CD4-positive, alpha-beta T cell treated with Interleukin-4 for 4 hours (primary cell): ENCODE measurements at regions not wholly inside any gene's neighbourhood (a gene's known extent, or its start where the extent isn't known, plus 50 kb on each side); places are given as distances from the start of the nearest gene placed in this dataset.
A peak's percentile ranks its signal among the peaks of the same experiment; 100 is the strongest.
"Not testable (repeated sequence)": the region's sequence is repeated elsewhere in the genome, so short reads cannot be mapped to it uniquely, and the experiment has no call there.

Source experiments
- DNase-seq: peaks from one replicate; pipeline ENCODE4 v3.0.0-alpha.2; 2020

DNA sequence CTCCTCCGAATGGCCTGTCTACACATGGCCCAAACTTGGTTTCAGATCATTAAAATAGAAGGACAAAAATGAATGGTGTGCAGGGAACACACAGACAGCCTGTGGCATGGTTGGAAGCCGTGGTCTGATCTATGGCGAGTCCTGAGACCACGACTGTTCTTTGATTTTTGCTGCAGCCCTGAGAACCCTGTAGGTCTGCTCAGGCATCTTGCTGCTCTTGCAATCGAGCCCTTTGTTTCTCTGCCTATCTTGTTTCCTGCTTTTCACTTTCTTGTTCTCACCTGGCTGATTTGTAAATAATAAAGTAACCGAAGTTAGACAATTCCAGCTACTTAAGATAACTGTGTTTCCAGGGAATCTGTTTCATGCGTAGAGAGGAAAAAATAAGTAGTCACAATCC, 54.1 kb upstream of the NBPF9 start:
- DNase-seq = peak; percentile 5

DNA sequence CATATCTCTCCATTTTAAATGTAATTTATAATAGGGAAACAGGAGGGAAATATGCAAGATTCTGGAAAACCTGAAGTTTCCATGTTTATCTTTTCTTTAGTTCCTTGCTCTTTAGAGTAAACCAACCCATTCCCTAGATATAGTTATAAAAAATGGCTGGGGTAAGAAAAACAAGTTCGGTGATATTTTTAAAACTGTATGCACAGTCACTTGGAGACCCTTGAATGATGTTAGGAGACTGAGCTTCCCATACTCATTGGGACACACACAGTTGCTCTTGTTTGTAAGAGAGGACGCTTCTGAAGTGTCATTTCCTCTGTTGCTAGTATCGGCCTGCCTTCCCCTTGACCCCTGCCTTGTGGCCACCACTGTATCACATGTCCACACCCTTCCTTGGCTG, 55.0 kb upstream of the NBPF9 start:
- not testable (repeated sequence) for DNase-seq

DNA sequence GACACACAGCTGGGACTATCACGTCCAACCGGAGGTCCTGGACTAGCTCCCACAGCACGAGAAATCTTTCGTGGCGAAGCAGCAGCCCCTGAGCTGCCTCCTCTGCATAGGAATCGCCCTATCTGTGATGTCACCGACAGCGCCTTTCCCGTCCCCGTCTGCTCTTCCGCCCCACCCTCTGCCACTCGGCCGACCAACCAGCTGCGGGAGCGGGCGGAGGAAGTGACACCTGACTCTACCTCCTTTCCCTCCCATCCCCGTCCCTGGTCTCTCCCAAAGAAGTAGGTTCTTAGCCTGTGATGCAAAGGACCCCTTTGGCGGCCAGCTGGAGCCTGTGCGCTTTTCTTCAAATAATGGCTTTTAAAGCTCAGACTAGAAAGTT, 59.7 kb upstream of the NBPF9 start:
- not testable (repeated sequence) for DNase-seq

DNA sequence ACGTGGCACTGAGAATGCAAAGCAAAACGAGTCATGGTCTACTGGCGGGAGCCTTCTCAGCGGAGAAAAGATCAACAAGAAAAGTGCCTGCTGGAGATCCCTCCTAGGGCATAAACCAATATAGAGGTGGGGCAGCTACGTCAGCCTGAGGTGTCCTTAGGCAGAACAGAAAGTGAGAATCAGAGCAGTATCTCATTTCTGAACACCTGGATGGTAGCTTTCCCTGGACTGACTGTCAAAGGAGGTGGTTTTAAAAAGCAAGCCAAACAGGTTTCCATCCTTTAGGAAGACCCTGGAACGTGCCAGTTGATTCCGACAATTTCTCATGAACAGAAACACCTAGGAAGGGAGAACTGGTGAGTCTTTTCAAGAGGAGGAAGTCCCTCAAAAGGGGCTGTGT, 71.4 kb upstream of the NBPF9 start:
- peak; percentile 51 for DNase-seq

DNA sequence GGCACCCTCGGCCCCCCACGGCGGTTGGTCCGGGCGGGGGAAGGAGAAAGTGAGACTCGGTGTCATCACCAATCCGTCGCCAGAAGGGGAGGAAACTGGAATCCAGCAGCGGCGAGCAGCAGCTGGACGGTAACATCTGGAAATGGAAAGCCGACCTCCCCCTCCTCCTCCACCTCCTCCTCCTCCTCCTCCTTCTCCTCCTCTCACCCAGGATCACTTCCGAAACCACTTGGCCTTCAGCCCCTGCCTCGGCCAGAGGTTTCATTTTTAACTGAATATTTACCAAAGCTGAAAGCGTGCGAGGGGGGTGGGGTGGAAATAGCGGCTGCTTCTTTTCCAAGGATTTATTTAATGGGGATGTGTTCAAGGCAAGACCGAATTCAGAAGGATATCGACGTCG, 72.5 kb upstream of the NBPF9 start:
- DNase-seq = peak; percentile 27

DNA sequence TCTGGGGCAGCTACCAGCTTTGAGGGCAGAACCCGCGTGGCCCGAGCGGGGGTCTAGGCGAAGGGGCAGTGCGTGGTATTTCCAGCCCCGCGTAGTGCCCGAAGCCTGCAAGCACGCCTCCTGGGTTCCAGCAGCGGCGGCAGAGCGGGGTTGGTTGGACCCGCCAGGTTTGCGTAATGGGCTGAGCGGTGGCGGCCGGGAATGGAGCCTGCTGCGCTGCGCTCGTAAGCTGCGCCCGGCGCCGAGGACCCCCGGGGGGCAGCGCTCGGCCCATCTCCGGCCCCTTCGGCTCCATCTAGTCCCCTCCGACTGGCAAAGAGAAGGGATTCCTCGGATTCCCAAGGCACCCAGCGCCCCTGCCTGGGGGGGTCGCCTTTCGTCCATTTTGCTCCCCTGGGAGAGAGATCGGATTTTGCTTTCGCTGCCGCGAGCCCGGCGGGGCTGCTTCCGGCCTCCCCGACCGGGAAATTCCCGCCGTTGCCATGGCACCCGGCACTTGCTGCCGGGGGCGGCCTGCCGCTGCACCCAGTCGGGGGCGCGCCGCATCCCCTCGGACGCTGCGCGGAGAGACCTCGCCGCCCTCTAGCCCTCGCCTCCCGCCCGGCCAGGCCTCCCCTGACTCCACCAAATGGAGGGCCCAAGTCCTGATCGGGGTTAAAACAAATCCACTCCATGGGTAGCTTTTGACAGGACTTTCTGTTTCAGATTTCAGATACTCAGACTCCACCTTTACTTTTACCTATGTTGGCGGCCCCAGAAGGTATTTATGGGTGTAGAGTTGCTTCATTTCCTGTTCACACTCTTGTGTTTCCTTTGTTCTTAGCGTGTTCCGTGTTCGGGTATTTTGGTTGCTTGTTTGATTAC, 73.3 kb upstream of the NBPF9 start:
- DNase-seq = peak; percentile 68

DNA sequence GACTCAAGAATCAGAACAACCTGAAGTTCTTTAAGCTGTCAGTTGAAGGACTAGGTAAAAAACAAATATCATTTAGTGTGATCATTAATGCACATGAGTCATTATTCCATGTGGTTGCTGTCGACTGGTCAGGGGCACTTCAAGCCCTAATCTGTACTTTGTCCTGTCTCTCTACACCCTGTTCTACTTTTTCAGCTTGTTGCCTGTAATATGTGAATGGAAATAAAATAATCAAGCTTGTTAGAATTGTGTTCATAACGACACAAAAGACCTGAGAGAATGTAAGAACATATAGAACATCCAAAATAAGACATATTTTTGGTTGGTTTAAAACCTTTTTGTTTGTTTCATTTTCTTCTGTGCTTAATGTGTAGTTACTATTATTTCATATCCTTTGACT, 87.4 kb upstream of the NBPF9 start:
- not testable (repeated sequence) for DNase-seq

DNA sequence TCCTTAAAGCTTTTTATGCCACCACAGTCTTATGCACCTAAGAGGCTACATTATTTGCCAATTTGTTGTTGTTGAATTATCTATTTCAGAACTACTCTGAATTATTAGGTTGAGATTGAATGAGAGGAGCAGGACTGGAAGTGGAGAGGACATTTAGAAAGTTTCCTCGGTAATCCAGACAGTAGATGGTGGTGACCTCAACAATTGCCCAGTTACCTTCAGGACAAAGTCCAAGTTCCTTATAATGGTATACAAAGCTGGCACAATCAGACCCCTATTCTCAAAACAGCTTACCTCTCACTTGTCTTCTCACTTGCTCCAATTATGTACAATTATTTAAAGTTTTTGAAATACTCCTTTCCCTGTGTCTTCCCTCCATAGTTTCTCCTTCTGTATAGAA, 93.3 kb upstream of the NBPF9 start:
- not testable (repeated sequence) for DNase-seq

DNA sequence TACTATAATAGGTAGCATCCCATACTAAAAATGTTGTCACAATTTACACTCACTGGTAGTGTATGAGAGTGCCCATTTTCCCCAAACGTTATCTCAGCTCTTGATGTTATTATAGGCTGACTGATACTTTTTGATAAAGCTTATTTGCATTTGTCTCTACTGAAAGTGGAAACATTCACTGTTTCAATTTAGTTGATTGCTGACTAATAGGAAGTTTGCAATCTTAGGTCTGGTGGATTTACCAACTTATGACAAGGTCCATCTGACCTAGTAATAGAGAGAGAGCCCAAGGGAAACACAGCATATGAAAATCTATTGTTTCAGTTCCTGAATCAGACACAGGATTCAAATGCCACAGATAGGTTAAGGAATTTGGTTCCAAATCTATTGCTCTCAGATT, 97.2 kb upstream of the NBPF9 start:
- not testable (repeated sequence) for DNase-seq

DNA sequence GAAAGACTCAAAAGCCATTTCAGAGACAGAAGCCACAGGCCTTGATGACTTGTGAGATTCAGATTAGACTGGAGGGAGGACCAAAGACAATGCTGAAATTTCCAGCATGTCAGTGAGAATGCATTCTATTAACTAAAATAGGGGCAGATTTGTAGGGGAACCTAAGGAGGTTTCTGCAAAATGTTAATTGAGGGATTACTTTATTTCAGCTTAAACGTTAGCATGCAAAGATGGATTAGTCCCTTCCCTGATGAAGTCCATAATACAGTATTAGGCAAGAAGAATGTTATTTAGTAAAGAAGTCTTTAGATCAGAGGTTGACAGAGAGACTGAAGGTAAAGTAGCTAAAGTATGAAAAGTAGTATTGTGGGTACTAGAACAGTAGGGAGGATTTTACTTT, 98.9 kb upstream of the NBPF9 start:
- DNase-seq = not testable (repeated sequence)

DNA sequence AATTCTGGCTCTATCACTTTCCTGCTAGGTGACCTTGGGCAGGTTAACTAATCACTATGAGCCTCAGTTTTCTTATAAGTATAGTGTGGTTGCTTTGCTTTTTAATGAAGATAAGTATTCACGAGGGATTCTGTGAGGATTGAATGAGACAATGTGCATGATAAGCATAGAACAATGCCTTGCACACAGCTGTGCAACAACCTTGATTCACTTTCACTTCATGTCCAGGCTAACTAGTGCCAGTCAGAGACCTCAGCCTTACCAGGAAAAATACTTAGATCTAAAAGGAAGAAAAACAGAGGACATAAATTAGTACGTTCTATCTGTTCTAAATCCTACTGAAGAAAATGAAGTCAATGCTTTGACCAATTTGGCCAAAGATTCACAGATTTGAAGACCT, 101.0 kb upstream of the NBPF9 start:
- DNase-seq = not testable (repeated sequence)

DNA sequence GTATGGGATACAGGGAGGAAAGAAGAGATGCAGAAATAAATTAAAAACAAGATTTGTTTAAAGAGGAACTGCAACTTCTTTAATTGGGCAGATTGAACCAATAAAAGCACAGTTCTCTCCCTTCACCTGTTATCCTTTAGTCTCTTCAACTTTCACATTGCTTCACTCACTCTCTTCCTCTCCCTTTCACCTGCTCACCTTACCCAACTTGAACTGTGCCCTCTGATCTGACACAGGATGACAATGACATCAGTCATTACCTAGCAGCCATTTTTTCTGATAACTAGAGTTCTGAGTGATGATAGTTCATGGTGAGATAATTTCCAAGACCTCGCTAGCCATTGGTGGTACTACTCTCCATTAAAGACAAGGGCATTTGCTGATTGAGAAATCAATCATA, 105.5 kb upstream of the NBPF9 start:
- DNase-seq = not testable (repeated sequence)

DNA sequence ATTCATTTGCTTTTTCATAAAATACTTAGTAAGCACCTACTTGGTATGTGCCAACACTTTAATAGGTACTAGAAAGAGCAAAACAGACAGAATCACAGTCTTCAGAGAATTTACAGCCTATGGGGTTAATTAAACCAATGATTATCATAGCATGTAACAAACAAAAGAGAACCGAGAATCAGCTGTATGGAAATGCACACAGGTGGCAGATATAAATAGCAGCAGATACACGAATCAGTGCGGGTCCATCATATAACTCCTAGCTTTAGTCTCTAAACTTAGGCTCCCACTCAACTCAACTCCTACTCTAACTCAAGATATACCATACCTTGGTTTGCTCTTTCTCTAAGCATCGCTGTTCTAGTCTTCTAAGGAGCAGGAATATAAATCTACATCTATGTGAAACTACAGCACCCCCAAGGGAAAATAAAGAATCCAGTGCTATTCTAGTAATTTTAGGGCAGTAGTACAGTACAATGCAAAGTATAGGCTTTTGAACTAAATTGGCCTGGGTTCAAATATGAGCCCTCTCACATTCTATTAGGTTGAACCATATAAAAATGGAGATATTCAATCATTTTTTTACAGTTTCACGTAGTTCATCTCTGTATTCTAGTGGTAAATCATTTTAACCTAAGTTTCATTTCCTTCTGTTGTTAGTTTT, 108.5 kb upstream of the NBPF9 start:
- DNase-seq = not testable (repeated sequence)

DNA sequence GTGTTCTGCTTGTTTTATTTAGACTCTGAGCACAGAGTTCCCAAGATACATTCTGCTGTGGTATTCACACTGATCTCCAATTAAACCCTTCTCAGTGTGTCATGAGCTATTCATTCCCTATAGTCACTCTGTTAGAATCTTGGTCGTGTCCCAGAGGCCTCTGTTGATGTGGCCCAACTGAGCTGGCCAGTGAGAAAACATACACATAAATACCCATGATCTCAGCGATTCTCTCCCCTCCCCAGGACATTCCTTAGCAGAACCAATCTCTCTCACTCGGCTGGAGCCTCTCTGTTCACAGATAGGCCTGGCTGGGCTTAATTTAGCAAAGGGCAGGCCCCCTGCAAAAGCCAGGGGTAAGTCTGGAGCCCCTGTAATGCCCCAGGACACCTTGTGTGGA, 109.6 kb upstream of the NBPF9 start:
- DNase-seq = not testable (repeated sequence)

DNA sequence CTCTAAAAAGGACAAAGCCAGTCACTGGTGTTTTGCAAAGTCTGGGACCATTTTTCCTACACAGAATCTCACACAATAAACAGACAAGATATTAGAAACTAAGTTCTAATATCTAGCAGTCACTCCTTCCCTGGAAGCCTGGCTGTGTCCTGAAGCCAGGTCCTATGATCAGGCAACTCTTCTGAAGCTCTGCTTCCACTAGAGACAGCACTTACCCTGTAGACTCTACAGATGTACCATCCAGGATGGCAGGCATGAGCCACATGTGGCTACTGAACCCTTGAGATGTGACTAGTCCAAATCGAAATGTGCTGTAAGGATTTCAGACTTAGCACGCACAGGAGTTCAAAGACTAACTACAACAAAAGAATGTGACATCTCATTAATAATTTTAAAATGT, 110.3 kb upstream of the NBPF9 start:
- DNase-seq = not testable (repeated sequence)

DNA sequence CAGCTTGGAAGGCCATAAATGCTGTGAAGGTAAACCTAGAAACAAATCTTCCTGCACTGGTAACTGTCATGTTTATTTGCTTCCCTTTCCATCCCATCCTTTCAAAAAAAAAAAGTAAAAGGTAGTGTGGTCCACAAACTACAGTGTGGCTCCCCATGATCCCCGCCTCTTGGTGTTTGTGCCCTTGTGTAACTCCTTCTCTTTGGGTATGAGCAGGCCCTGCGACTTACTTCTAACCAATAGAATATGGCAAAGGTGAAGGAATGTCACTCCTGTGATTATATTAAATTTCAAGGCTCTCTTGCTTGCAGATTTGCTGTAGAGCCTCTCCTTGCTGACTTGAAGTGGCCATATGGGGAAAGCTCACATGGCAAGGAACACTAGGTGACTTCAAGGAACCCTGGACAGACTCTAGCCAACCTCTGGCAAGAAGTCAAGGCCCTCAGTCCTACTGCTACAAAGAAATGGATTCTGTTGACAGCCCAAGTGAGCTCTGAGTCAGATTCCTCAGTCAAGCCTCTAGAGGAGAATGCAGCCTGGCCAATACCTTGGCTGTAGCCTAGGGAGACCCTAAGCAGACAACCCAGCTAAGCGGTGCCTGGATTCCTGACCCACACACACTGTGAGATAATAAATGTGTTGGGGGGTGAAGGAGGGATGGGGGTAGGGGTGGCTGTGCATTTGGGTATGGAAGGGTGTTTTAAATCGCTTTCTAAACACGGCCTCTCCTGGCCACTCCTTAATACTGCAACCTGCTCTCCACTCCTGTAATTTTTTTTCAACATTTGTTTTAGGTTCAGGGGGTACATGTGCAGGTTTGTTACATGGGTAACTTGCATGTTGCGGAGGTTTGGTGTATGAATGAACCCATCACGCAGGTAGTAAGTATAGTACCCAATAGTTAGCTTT, 115.0 kb upstream of the NBPF9 start:
- not testable (repeated sequence) for DNase-seq

DNA sequence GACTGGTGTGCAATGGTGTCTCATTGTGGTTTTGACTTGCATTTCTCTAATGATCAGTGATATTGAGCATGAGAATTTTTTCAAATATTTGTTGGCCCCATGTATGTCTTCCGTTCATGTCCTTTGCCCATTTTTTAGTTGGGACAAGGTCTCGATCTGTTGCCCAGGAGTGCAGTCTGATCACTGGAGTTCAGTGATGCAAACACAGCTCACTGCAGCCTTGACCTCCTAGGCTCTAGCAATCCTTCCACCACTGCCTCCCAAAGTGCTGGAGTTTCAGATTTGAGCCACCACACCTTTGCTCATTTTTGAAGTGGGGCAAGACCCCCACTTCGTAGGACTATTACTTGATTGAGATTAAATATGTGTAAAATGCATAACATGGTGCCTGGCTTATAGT, 116.2 kb upstream of the NBPF9 start:
- DNase-seq = not testable (repeated sequence)

DNA sequence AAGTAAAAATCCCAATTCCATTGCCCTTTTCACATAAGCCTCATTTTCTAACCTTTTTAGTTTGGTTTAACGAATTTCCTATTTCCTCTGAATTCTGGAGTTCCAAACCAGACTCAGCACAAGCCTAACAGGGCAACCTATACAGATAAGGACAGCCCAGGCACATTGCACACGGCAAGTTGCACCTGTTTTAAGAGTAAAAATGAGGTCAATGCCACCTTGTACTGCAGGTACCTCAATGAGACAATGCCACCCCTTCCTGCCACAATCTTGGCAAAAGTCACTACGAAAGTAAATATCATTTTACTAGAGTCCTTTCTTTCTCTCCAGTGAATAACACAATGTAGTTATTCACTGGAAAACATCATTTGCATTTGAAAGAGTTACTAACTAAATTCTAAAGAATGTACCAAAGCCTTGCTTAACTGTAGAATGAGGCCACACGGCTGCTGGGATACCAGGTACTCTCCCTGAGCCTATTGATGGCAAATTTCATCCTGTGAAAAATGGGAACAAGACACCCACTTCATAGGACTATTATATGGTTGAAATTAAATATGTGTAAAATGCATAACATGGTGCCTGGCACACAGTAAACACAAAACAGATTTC, 117.2 kb upstream of the NBPF9 start:
- not testable (repeated sequence) for DNase-seq

DNA sequence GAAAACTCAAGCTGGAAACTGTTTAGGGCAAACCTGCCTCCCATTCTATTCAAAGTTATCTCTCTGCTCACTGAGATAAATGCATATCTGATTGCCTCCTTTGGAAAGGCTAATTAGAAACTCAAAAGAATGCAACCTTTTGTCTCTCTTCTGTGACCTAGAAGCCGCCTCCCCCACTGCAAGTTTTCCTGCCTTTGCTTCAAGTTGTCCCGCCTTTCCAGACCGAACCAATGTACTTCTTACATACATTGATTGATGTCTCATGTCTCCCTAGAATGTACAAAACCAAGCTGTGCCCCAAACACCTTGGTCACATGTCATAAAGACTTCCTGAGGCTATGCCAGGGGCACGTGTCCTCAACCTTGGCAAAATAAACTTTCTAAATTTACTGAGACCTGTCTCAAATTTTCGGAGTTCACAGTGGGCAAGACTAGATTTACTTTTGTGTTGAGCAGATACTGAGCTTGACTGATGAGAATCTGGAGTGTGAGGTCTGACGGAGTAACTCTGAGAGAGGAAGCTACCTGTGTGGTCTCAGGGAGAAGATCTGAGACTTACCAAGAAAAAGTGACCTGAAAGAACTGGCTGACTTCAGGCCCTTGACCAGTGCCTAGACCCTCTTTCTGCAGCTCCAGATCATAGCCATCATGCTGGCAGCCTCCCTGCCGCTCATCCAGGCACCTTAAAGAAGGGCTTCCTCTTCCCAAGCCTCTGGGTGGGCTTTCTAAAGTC, 124.7 kb upstream of the NBPF9 start:
- DNase-seq = not testable (repeated sequence)

DNA sequence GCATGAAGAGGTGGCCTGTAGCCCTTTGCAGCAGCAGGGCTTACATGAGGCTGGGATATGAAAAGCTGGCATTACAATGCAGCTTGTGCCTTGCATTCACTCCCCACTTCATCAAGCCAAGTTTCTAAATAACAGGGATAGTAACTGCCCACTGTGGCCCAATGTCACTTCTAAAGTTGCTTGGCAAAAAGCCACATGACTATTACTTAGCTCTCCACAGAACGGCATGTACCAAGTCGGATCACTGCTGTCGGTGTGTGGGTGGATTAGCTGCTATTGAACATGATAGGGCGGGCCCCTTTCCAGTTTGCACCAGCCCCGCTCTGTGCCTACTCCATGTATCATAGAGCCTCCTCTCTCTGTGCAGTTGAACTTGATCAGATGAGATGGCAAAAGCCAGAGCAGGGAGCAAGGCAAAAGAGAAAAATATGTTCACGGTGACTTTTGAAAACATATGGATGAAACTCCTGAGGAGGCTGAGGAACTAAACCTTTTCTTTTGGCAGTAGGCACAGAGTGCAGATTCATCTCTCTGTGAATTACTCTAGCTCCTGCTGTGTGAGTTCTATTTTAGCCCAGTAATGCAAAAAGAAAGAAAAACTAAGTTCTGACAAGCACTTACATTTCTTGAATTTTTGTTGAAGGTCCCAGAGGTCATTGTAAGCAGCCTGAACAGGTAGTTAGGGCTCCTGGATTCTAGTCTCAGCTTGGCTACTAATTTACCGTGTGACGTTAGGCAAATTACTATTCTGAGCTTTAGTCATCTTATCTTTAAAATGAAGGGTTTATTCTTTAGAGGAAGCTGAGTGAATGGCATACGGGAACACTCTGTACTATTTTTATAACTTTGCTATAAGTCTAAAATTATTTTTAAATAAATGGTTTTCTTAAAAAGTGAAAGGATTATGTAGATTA, 125.6 kb upstream of the NBPF9 start:
- not testable (repeated sequence) for DNase-seq

DNA sequence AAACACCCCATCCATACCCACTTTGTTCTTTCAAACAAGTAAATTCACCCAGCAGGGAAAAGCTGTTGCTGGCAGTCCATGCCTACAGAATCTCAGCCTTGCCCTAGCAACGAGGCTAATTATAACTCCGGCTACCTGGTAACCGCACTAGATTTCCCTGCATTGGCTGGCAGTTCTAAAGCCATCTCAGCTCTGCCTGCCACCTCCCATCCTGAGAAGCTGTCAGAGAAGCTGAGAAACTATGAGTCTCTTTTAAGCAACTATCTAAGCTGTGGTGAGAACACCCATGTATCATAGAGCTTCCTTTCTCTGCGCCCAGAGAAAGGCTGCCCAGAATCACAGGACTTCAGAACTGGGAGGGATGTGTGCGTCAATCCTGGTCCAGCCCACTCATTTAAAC, 126.5 kb upstream of the NBPF9 start:
- not testable (repeated sequence) for DNase-seq
